Mesothelial cell of epicardium (in vitro differentiated cells): ENCODE measurements at regions not wholly inside any gene's neighbourhood (a gene's known extent, or its start where the extent isn't known, plus 50 kb on each side); places are given as distances from the start of the nearest gene placed in this dataset.

Experiments used
- DNase-seq, 2 experiments: peaks; one replicate each; pipeline ENCODE4 v3.0.0; 2021; ENCODE audit warnings: low spot score in 2 of 2; ENCODE audit not compliant: unreplicated experiment in 2 of 2
- H3K27ac Mint-ChIP-seq: 2 replicates; pipeline ENCODE4 v1.8.0; 2021; ENCODE audit warnings: mixed read lengths
- H3K27me3 Mint-ChIP-seq: 2 replicates; pipeline ENCODE4 v1.8.0; 2021; ENCODE audit warnings: low read depth, mixed read lengths
- H3K36me3 Mint-ChIP-seq: 2 replicates; pipeline ENCODE4 v1.8.0; 2021; ENCODE audit warnings: mixed read lengths
- H3K4me1 Mint-ChIP-seq: 2 replicates; pipeline ENCODE4 v1.8.0; 2021; ENCODE audit warnings: mixed read lengths
- H3K4me3 Mint-ChIP-seq: 2 replicates; pipeline ENCODE4 v1.8.0; 2021; ENCODE audit warnings: mild to moderate bottlenecking, moderate library complexity, mixed read lengths
- H3K9me3 Mint-ChIP-seq: 2 replicates; pipeline ENCODE4 v1.8.0; 2021; ENCODE audit warnings: mixed read lengths
- TF ChIP-seq, protein P1 (sequence below): fragments of 200-600 bp; sonication (generic); IDR thresholded peaks from one replicate; pipeline ENCODE4 v1.5.0; 2021; ENCODE audit warnings: antibody characterized with exemption; ENCODE audit not compliant: unreplicated experiment

- Mint-ChIP-seq H3K36me3 (no peaks in the 10 kb centered on the region), H3K4me3 (no peak overlapping the region), H3K9me3 (peaks cover 8% of the 10 kb centered on the region), H3K27ac (no peak overlapping the region), H3K27me3 (no peaks in the 10 kb centered on the region), H3K4me1 (peaks cover 13% of the 10 kb centered on the region)
- DNase-seq = no peak
- TF ChIP-seq, protein P1, sequence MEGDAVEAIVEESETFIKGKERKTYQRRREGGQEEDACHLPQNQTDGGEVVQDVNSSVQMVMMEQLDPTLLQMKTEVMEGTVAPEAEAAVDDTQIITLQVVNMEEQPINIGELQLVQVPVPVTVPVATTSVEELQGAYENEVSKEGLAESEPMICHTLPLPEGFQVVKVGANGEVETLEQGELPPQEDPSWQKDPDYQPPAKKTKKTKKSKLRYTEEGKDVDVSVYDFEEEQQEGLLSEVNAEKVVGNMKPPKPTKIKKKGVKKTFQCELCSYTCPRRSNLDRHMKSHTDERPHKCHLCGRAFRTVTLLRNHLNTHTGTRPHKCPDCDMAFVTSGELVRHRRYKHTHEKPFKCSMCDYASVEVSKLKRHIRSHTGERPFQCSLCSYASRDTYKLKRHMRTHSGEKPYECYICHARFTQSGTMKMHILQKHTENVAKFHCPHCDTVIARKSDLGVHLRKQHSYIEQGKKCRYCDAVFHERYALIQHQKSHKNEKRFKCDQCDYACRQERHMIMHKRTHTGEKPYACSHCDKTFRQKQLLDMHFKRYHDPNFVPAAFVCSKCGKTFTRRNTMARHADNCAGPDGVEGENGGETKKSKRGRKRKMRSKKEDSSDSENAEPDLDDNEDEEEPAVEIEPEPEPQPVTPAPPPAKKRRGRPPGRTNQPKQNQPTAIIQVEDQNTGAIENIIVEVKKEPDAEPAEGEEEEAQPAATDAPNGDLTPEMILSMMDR = no peak
Observed at GRCh38 chr11:69423611-69424385, 57.7 kb upstream of the LINC01488 start.

DNA sequence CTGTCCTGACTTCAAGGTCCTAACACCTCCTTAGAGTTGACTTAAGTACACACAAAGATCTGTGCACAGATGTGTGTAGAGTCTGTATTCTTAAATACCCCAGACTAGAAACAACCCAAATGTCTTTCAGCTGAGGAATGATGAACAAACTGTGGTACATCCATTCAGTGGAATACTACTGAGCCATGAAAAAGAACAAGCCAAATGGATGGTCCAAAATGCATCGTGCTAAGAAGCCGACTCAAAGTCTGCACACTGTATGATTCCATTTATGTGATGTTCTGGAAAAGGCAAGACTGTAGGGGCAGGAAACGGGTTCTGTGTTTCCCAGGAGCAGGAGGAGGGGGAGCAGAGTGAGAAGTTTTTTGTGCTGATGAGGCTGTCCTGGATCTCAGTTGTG lies 56.7 kb upstream of the LINC01488 start:
- H3K4me3 Mint-ChIP-seq = no peak overlapping the region

GRCh38 chr11:69425444-69425843 lies 56.0 kb upstream of the LINC01488 start:
- Mint-ChIP-seq H3K4me1 (peaks cover 4% of the 10 kb centered on the region), H3K36me3 (no peaks in the 10 kb centered on the region), H3K27me3 (no peaks in the 10 kb centered on the region), H3K27ac (no peak overlapping the region), H3K4me3 (no peak overlapping the region), H3K9me3 (peaks cover 8% of the 10 kb centered on the region)
- TF ChIP-seq, protein P1 = no peak
- no peak for DNase-seq

More for the DNA sequence above, 56.7 kb upstream of the LINC01488 start:
- no peak overlapping the region for H3K27ac Mint-ChIP-seq
- H3K36me3 Mint-ChIP-seq = no peaks in the 10 kb centered on the region
- no peaks in the 10 kb centered on the region for H3K27me3 Mint-ChIP-seq
- H3K4me1 Mint-ChIP-seq = peaks cover 9% of the 10 kb centered on the region
- peaks cover 8% of the 10 kb centered on the region for H3K9me3 Mint-ChIP-seq
- TF ChIP-seq, protein P1 = no peak
- no peak for DNase-seq

GRCh38 chr11:69425895-69426544 lies 55.4 kb upstream of the LINC01488 start:
- H3K27ac Mint-ChIP-seq = no peak overlapping the region
- H3K27me3 Mint-ChIP-seq = no peaks in the 10 kb centered on the region

DNA sequence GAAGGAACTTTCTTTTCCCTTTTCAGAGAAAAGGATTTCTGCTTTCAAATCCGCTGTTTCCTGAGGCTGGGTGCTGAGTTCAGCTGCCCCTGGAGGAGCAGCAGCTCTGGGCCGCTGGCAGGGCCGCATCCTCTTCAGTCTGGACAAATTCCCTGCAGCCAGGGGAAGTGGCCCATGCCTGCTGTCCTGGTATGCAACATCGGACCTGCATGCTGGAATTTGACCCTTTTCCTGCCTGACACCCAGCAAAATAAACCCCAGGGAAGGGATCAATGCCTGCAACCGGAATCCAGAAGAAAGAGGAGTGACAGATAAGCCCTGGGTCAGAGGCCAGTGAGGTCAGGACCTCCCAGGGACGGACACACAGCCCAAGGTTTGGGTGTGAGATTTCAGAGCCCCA lies 54.1 kb upstream of the LINC01488 start:
- peaks cover 8% of the 10 kb centered on the region for H3K9me3 Mint-ChIP-seq
- H3K27me3 Mint-ChIP-seq = no peaks in the 10 kb centered on the region
- H3K27ac Mint-ChIP-seq = no peak overlapping the region
- no peaks in the 10 kb centered on the region for H3K36me3 Mint-ChIP-seq
- H3K4me3 Mint-ChIP-seq = no peak overlapping the region
- DNase-seq = no peak
- TF ChIP-seq, protein P1 = no peak
- peaks cover 3% of the 10 kb centered on the region for H3K4me1 Mint-ChIP-seq

More at GRCh38 chr11:69425895-69426544, 55.4 kb upstream of the LINC01488 start:
- Mint-ChIP-seq H3K4me3 (no peak overlapping the region), H3K36me3 (no peaks in the 10 kb centered on the region), H3K4me1 (peaks cover 3% of the 10 kb centered on the region), H3K9me3 (peaks cover 8% of the 10 kb centered on the region)
- TF ChIP-seq, protein P1 = no peak
- DNase-seq = no peak
